Ascending aorta (tissue), 2 donors: ENCODE measurements at regions not wholly inside any gene's neighbourhood (a gene's known extent, or its start where the extent isn't known, plus 50 kb on each side); places are given as distances from the start of the nearest gene placed in this dataset.

Experiments
- DNase-seq, 2 donors: peaks; one replicate each; pipeline ENCODE4 v3.0.0-alpha.2; 2019; ENCODE audit warnings: low spot score in 2 of 2
- H3K27ac ChIP-seq, 2 donors: fragments of 200-600 bp; sonication (generic); one replicate each; pipeline ENCODE4 v1.5.1; 2016 to 2017; ENCODE audit warnings: mild to moderate bottlenecking in 1 of 2
- H3K27me3 ChIP-seq: fragments of 200-600 bp; sonication (generic); one replicate; pipeline ENCODE4 v1.5.1; 2017
- H3K36me3 ChIP-seq, 2 donors: fragments of 200-600 bp; sonication (generic); one replicate each; pipeline ENCODE4 v1.5.1; 2016
- H3K4me1 ChIP-seq, 2 donors: fragments of 200-600 bp; sonication (generic); one replicate each; pipeline ENCODE4 v1.5.1; 2016 to 2017; ENCODE audit warnings: mild to moderate bottlenecking in 1 of 2
- H3K4me3 ChIP-seq, 2 donors: fragments of 200-600 bp; sonication (generic); one replicate each; pipeline ENCODE4 v1.5.1; 2016 to 2017; ENCODE audit warnings: mild to moderate bottlenecking in 1 of 2
- H3K9me3 ChIP-seq, 2 donors: fragments of 200-600 bp; sonication (generic); one replicate each; pipeline ENCODE4 v1.5.1; 2016
- CTCF ChIP-seq, 3 experiments: fragments of 200-600 bp in 2 of 3; fragments of 450-650 bp in 1 of 3; sonication (generic) in 2 of 3; IDR thresholded peaks; one replicate each; pipeline ENCODE4 v1.5.1; 2016 to 2019; ENCODE audit warnings: antibody characterized with exemption in 3 of 3, mild to moderate bottlenecking in 1 of 3, moderate library complexity in 1 of 3
- intact Hi-C: fragments of 100-400 bp; cut with DNase I; formaldehyde crosslinking; loops from one replicate; pipeline ENCODE4 v1.15.1; 2023

GRCh38 chr10:88120075-88120474 lies 256.6 kb downstream of the PTEN start:
- Histone ChIP-seq H3K4me1 (peaks cover 4 to 5% of the 10 kb centered on the region in 2 donors), H3K27ac (no peak overlapping the region), H3K4me3 (no peak overlapping the region), H3K9me3 (no peaks in the 10 kb centered on the region), H3K27me3 (no peaks in the 10 kb centered on the region), H3K36me3 (no peaks in the 10 kb centered on the region)
- no peak for TF ChIP-seq CTCF (IDR thresholded peaks at IDR 0.05)
- DNase-seq: no peak
- intact Hi-C loops: no loop called here

- H3K27ac ChIP-seq: no peak overlapping the region
- peaks cover 4 to 5% of the 10 kb centered on the region in 2 donors for H3K4me1 ChIP-seq
- no peaks in the 10 kb centered on the region for H3K9me3 ChIP-seq
- H3K36me3 ChIP-seq: no peaks in the 10 kb centered on the region
- H3K4me3 ChIP-seq: no peak overlapping the region
- no peaks in the 10 kb centered on the region for H3K27me3 ChIP-seq
- no peak for DNase-seq
- intact Hi-C loops: no loop called here
- TF ChIP-seq CTCF (IDR thresholded peaks at IDR 0.05): no peak
Measured at GRCh38 chr10:88120599-88121333, 257.3 kb downstream of the PTEN start.

- no peak for DNase-seq
- H3K27me3 ChIP-seq: no peaks in the 10 kb centered on the region
- intact Hi-C loops: no loop called here
- no peaks in the 10 kb centered on the region for H3K9me3 ChIP-seq
- peaks cover 4 to 5% of the 10 kb centered on the region in 2 donors for H3K4me1 ChIP-seq
- no peaks in the 10 kb centered on the region for H3K36me3 ChIP-seq
- TF ChIP-seq CTCF (IDR thresholded peaks at IDR 0.05): no peak
- no peak overlapping the region for H3K27ac ChIP-seq
- H3K4me3 ChIP-seq: no peak overlapping the region
Measured at GRCh38 chr10:88121361-88121760, 257.9 kb downstream of the PTEN start.

- no peaks in the 10 kb centered on the region for H3K9me3 ChIP-seq
- H3K4me3 ChIP-seq: no peak overlapping the region
- H3K27ac ChIP-seq: no peak overlapping the region
- intact Hi-C loops: no loop called here
- no peak for TF ChIP-seq CTCF (IDR thresholded peaks at IDR 0.05)
- H3K27me3 ChIP-seq: no peaks in the 10 kb centered on the region
- no peaks in the 10 kb centered on the region for H3K4me1 ChIP-seq
- DNase-seq: no peak
- no peaks in the 10 kb centered on the region for H3K36me3 ChIP-seq
Measured at GRCh38 chr10:88122145-88122544, 258.7 kb downstream of the PTEN start.

GRCh38 chr10:88122576-88122975 lies 259.2 kb downstream of the PTEN start:
- no peaks in the 10 kb centered on the region for H3K4me1 ChIP-seq
- intact Hi-C loops: no loop called here
- TF ChIP-seq CTCF (IDR thresholded peaks at IDR 0.05): no peak
- H3K36me3 ChIP-seq: no peaks in the 10 kb centered on the region
- H3K27ac ChIP-seq: no peak overlapping the region
- H3K27me3 ChIP-seq: no peaks in the 10 kb centered on the region
- H3K4me3 ChIP-seq: no peak overlapping the region
- no peak for DNase-seq
- H3K9me3 ChIP-seq: no peaks in the 10 kb centered on the region

- Histone ChIP-seq H3K4me3 (no peak overlapping the region), H3K4me1 (no peaks in the 10 kb centered on the region), H3K9me3 (no peaks in the 10 kb centered on the region), H3K27ac (no peak overlapping the region), H3K27me3 (no peaks in the 10 kb centered on the region), H3K36me3 (no peaks in the 10 kb centered on the region)
- no peak for TF ChIP-seq CTCF (IDR thresholded peaks at IDR 0.05)
- no peak for DNase-seq
- intact Hi-C loops: no loop called here
Measured at GRCh38 chr10:88125766-88126165, 262.3 kb downstream of the PTEN start.
